NCI-H187 treated with DMSO at 0.1 percent for 48 hours (cell line): ENCODE measurements at regions not wholly inside any gene's neighbourhood (a gene's known extent, or its start where the extent isn't known, plus 50 kb on each side); places are given as distances from the start of the nearest gene placed in this dataset.

Experiments
- DNase-seq: peaks from one replicate; lab custom pipeline; 2025; lab: John Stamatoyannopoulos, UW

DNA sequence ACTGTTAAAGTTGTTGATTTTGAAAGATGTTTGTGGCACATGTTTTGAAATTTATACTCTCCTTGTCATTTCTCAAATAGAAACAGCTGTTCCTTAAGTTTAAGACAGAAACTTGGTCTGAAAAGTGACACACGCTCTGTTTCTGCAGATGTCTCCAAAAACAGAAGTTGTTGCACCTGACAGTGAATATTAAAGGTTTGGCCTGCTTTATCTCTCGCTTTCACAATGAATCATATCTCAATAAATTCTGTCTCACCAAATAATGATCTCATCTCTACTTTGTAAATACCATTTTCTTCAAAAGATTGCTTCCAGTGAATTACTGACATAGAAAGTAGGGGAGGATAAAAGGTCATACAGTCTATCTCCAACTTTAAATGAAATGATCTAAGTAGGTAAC is 294.9 kb upstream of the SYT4 start:
- DNase-seq = no peak

DNA sequence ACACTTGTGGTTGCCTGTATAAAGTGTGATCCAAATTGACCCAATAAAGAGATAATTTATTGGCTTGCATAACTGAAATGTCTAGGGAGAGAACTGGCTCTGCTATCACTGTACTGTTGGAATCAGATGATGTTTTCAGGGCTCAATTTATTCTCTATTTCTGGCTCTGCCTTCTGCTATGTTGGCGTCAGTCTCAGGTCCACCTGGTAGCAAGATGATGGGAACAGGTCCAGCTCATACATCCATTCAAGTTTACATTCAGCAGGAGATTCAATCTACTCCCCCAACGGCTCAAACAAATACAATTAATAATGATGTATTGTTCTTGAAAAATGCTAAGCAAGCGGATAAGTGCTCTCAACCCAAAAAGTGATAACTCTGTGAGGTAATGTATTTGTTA is 297.7 kb upstream of the SYT4 start:
- DNase-seq = no peak

- DNase-seq = no peak
Measured at GRCh38 chr18:43578211-43578610, 300.9 kb upstream of the SYT4 start.

DNA sequence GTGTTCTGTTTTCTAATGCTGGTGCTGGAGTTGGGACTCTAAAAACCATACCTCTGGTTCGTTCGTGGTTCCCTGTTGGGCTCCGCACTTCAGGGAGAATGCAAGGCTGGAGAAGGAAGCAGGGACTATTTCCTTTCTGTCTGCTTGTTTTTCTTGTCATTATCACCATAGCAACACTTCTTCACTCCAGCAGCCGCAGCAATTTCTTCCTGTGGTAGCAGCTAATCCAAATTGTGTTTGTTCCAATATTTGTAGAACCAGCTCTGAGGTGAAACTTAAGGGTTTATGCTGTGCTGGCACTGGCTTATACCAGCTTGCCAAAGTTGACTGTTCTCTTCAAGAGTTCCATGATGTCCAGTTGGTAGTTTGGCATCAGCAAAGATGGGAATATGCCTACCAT is 301.4 kb upstream of the SYT4 start:
- no peak for DNase-seq

GRCh38 chr18:43581936-43582519 is 304.7 kb upstream of the SYT4 start:
- no peak for DNase-seq

DNA sequence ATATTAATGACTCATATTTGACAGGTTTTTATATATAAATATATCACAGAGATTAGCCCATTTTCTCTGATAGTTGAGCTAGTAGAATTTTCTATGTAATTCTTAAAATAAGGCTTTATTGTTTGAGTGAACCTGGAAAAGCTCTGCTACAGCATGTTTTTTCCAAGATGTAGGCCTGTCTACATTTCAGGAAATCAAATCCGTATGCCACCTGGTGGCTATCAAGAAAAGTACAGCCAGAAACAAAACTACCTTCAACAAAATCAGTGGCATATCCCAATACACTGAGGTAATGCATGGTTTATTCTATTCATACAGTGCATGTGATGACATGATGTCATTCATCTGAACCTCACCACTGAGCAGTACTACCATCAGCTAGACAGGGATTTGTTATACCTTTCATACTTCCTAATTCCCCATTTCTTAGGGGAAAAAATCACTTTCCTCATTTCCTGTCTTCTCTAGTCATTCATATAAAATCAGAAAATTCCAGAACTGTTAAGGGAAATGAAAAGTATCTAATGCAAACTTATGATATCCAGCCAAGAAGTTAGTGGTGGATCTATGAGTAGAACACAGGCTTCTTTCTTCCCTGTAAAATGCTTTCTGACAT is 310.4 kb upstream of the SYT4 start:
- DNase-seq = no peak

- no peak for DNase-seq
Measured at GRCh38 chr18:43588838-43589237, 311.5 kb upstream of the SYT4 start.

- DNase-seq = no peak
Measured at GRCh38 chr18:43589611-43590151, 312.4 kb upstream of the SYT4 start.

GRCh38 chr18:43590182-43590903 is 313.1 kb upstream of the SYT4 start:
- DNase-seq = no peak

- DNase-seq = no peak
Measured at GRCh38 chr18:43592269-43592668, 315.0 kb upstream of the SYT4 start.

DNA sequence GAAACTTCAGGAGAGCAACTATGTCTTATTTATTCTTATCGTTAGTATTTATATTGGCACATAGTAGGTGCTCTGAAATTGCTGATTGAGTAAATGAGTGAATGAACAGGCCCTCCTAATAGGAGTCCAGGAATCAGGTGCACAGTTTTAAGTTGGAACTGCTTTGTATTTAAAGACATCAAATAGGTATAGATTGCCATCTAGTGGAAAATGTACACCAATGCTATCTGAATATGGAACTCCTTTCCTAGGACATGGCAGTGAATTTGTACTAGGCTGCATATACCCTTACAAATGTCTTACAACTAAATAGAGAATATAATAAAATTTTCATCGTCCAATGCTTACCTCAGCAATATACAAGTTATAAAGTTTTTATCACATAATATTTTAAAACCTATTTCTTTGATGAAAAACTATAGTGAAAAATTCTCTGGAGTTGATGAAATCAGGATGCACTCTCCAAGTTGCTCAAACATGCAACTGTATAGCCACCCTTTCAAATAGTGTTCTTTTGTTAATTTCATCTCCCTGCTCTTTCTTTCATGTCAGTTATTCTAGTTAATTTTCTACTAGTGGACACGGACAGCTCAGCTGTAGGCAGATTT is 318.9 kb upstream of the SYT4 start:
- DNase-seq = no peak

DNA sequence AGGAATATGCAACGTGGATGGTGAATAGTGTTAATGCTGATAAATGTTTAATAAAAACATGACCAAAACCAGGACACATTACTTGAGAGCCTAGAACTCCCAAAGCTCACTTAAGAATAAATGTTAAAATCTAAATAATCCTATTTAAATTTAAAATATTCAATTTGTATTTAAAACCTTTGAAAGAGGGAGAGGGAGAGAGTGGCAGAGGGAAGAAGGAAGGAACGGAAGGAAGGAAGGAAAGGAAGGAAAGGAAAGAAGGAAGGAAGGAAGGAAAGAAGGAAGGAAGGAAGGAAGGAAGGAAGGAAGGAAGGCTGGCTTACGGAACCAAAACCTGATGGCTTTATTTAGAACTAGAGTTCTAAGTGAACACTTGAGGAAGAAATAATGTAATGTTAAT is 324.1 kb upstream of the SYT4 start:
- no peak for DNase-seq

- DNase-seq = no peak
Measured at GRCh38 chr18:43605224-43605623, 327.9 kb upstream of the SYT4 start.

DNA sequence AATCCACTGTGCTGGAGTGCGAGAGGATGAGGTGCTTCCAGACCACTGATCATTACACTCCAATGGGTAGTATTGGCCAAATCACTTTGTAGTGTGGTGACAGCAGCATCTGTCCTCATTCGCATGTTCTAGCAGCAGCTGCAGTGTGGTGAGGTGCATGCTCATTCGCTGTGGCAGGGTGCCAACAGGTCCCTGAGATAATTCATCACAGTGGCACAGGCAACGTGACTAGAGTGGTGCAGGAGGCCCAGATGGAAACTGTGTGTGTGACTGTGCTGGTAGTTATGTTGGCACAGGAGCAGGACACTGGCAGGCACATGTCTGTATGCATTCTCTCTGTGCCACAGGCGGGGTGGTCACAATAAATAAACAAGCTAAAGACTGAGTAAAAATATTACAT is 329.5 kb upstream of the SYT4 start:
- no peak for DNase-seq

- DNase-seq = no peak
Measured at GRCh38 chr18:43620936-43621335, 343.6 kb upstream of the SYT4 start.

GRCh38 chr18:43622024-43622423 is 344.7 kb upstream of the SYT4 start:
- no peak for DNase-seq

- DNase-seq = no peak
Measured at GRCh38 chr18:43625582-43625981, 348.3 kb upstream of the SYT4 start.

DNA sequence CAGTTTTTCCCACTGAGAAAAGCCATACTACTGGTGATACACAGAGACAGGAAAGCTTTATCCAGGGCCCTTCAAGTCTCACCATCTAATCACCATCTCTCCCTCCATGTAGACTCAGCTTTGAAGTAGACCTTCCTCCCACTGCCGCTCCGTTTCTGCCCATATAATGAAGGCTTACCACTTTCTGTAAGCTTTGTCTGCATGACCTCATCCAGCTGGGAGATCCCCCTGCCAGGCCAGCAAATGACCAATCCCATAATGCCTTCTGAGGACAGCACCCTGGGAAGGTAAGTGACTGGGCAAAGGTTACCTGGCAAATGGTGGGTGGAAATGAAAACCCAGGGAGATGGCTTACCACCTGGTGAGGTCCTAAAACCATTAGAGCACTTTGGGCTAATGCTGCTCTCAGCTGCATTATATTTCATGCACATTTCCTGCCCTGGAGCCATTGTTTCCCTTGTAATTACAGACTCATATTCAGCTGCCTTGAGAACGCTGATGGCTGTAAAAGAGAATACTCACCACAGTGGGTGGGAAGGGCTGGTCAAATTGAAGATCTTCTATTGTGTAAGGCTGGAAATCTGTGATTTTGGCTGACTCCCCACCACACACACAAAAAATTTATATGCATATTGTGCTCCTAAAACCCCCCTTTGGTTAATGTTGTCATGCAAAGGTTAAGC is 350.7 kb upstream of the SYT4 start:
- DNase-seq = peak; percentile 30

GRCh38 chr18:43634994-43635393 is 357.7 kb upstream of the SYT4 start:
- DNase-seq = peak; percentile 11

DNA sequence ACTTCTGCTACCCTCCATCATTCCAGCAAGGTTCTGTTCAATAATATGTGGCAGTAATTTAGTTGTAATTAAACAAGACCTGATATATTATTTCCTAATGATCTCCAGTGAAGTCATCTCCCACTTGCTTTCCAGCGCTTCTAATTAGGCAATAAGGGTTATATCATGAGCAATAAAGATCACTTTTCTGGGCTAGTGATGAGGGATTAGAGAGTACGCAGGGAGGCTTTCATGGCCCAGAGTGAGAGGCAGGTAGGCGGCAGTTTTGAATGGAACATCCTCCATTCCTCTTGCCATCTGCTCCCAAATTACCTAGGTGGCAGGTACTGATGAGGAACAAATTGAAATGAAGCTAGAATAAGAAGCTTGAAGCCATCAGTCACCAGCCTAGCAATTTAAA is 358.1 kb upstream of the SYT4 start:
- no peak for DNase-seq

DNA sequence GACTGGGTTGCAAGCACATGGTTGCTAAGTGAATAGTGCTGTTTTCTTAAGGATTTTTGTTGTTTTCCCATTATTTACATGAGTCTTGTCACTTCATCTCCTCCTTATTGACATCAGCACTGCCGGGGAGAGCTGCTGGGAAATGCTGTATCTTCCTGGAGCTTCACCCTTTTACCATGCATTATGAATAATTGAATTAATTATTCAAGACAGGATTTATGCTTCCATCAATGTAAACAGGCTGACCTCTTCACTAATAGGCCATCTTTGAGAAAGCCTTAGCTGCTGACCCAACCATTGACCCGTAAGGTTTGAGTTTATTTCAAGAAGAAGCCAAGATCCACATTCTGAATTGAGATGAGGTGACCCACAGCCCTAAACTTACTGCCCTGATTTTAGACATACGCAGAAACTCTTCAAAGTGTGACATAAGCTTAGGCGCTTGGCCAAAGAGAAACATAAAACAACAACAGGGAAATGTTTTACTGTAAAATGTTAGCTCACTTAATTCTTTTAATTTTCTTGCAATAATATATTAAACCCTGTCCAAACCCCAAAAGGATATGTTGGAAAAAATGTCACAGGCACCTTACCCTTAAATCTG is 365.5 kb upstream of the SYT4 start:
- DNase-seq = no peak

DNA sequence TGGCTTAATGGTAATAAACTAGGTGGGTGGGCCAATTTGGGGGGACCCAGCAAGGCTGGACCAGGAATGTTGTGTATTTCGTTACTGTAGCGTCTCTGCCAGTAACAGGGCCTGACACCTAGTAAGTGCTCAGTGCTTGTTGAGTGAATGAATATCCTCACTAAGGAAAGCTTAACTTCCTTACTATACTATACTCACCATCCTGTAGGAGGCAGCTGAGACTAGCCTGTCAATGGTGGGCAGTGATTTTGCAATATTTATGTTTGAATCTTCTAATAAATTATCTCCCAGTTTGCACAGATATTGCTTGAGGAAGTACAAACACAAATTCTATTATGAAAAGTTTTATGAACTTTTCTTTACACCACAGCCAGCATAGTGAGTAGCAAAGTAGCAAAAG is 370.7 kb upstream of the SYT4 start:
- no peak for DNase-seq
